Urothelium cell line (cell line): ENCODE measurements at regions not wholly inside any gene's neighbourhood (a gene's known extent, or its start where the extent isn't known, plus 50 kb on each side); places are given as distances from the start of the nearest gene placed in this dataset.
A peak's percentile ranks its signal among the peaks of the same experiment; 100 is the strongest.

ENCODE experiments used
- DNase-seq: peaks from one replicate; pipeline ENCODE4 v3.0.0; 2011; ENCODE audit warnings: low spot score, mixed read lengths
- FAIRE-seq: peaks from 2 replicates; lab custom pipeline; 2011; peaks lifted over from hg19 to GRCh38; lab: Jason Lieb, UNC

DNA sequence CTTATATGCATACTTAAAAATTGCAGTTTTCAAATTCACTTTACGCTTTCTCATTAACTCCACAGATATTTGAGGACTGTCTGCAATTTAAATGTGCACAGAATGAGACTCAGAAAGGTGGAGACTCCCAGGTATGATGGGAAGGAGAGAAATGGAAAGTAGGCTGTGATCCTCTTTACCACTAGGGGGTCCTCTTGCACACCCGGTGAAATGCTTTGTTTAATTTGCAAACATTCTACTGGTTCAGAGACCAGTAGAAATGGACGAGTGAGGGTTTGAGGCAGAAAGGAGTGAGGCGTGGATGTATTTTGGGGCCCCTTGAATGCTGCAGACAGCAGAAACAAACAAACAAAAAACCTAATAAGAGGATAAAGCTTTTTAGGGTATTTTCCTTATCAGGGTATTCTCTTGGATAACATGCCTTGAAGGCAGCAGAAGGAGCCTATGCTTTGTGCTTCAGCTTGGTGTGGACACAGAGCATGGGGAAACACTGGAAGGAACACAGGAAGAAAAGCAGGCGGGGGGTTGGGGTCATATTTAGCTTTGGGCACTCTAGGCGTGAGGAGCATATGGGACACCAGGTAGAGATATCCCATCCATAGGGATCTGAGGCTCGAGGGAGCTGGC, 410.1 kb downstream of the DMRT2 start:
- FAIRE-seq: no peak

GRCh38 chr9:1461812-1462211, 411.7 kb downstream of the DMRT2 start:
- FAIRE-seq: no peak
- no peak for DNase-seq

More for the DNA sequence above, 410.1 kb downstream of the DMRT2 start:
- no peak for DNase-seq

DNA sequence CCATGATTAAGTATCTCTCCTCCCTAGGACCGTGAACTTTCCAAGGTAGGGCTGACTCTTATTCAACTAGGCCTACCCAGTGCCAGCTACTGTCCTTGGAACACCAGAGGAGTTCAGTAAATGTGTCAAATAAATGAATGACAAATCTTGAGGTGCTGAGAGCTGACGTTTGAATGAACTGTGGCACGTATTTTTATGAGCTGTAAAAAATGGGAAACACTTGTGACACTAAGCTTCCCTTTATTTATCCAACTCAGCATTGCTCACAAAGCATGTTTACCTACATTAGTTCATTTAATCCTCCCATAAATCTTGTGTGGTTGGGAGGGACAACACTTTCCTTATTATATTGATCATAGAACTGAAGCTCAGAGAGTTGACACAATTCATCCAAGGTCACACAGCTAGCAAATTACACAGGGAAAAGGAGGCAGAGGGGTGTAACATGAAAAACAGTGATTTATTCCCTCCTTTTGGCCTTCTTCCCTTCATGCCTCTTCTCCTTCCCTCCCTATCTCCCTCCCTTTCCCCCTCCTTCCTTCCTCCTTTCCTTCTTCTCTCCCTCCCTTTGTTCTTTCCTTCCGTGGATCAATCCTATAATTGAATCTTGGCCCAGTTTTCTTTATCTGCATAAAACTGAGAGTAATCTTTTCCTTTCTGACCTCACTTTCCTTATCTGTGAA, 412.6 kb downstream of the DMRT2 start:
- no peak for FAIRE-seq
- no peak for DNase-seq

DNA sequence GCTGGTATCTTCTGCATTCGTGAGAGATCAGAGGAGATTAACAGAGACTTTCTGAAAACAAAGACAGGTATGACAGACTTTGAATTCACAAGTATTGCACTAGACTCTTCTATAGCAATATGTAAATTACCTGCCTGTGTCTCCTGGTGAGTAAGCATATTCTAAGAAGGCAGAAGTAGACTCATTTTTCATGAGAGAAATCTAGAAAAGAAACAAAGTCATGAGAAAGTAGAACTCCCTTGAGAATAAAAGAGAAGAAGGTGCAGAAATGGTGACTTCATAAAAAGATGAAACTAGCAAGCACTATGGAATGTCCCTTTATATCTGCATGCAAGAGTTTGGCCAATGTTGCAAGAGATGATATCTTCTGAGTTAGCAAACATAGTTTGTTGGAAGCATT, 419.8 kb downstream of the DMRT2 start:
- no peak for FAIRE-seq
- DNase-seq: no peak

DNA sequence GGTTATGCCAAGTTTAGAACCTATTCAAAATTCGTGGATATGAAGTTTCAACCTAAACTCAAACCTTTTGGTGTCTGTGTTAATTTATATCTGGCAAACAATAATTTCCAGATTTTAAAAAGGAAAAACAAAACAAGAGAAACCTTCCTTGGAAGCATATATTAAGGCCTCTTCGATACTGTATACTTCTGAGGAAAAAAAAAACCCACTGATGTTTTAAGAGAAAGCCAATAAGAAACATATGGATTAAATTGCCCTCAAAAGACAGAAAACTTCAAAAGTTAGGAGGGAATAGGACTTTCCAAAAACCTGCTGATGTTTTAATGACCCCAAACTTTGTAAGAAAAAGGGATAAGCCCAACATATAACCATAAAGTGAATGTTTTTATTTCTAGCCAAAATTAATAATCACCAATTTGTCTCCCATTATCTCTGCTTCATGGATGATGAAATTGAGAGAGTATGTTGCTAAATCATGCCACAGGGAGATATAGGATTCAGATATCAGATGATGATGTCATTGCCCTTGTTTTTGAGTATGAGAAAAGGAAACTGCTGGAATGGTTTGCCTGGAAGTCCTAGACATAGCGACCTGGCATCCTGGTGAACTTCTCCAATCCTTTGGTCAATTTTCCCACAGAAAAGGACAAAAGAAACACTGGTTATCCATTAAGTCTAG, 423.9 kb downstream of the DMRT2 start:
- no peak for DNase-seq
- no peak for FAIRE-seq

- DNase-seq: no peak
- no peak for FAIRE-seq
These were observed 424.5 kb downstream of the DMRT2 start for GRCh38 chr9:1474671-1475070.

DNA sequence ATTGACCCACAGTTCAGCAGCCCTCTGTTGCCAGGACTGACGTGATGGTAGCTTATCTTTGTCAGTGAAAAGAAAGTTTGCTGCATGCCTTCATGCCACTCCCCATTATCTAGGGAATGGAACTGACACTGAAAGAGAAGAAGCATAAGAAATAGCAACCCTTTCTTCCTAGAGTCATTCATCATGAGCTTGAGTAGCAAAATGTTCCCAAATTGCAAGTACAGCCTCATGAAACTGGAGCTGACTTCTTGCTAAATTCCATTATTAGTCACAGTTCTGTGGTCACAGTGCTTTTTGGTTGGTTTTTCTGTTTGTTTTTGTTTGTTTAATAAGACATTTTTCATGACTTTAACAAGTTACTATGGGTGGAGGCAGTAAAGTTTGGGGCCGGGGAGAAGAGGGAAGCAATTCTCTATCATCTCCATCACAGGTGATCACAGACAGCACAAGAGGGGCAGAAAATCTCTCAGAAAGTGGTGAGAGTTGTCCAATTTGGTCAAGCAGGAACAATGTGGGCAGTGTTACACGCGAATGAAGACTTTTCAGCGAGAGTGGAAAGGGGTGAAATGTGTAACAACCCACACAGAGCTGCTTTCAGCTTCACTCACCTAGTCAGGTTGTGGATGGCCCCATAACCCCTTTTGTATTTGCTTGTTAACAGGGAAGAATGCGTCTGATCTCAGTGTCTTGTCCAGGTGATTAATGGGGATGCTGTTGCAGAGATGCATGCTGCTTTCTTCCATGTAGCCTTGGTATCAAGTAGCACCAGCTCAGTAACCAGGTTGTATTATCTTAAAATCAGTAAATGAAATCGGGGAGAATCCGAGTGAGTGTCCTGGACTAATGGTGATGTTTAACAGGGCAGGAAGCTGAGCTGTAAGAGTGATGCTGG, 440.4 kb downstream of the DMRT2 start:
- FAIRE-seq: no peak
- peak; percentile 5 for DNase-seq

DNA sequence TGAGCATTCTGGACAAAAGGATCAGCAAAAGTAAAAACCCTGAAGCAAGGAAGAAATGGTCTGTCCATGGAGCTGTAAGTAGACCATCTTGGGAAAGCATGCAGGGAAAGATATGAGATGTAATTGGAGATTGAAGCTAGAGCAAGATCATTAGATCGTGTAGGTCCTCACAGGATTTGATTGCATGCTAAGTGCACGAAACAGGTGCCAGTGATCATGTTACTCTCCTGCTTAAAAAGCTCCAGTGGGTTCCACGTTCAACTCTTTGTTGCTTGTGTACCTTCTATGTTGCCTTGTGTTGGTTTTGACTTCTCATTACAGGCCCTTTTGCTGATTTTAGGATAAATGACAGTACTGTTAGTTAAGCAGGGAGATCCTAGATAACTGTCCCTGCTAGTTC, 442.0 kb downstream of the DMRT2 start:
- FAIRE-seq (no peak), DNase-seq (no peak)

GRCh38 chr9:1495282-1496030, 445.3 kb downstream of the DMRT2 start:
- FAIRE-seq (no peak), DNase-seq (no peak)

DNA sequence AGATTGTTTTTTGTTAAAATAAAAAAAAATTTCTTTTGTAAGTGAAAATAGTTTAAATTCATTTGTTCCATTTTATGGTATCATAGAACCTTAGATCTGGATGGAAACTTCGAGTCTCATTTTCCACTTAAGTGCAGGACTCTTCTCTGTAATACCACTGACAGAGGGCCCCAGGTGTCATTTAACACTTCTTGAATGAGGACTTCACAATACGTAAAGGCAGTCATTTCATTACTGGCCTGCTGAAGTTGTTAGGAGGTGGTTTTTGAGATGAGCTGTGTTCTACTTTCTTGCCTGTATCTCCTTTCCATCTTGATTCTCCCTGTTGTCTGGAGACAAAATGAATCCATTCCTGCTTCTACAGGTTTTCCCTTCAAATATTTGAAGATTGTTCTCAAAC, 455.3 kb downstream of the DMRT2 start:
- FAIRE-seq (no peak), DNase-seq (no peak)

DNA sequence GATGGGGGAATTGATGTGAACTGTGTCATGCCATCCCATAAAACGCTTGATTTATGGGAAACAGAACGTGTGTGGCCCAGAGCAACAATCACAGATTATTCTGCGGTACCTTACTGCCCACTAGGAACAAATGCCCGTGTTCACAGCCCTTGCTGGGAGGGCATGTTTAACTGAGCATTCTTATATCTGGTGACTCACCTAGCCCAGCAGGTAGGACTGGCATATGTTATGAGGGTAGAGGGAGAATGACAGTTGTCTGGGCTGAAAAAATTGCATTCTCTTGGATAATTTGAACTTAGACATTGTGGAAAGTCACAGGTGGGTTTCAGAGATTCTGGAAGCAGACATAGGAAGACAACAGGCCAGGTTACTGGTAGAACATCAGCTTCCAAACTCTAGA, 460.6 kb downstream of the DMRT2 start:
- DNase-seq: no peak
- no peak for FAIRE-seq

GRCh38 chr9:1513105-1513504, 462.9 kb downstream of the DMRT2 start:
- FAIRE-seq: no peak
- DNase-seq: no peak

GRCh38 chr9:1514250-1514649, 464.1 kb downstream of the DMRT2 start:
- no peak for FAIRE-seq
- DNase-seq: no peak

DNA sequence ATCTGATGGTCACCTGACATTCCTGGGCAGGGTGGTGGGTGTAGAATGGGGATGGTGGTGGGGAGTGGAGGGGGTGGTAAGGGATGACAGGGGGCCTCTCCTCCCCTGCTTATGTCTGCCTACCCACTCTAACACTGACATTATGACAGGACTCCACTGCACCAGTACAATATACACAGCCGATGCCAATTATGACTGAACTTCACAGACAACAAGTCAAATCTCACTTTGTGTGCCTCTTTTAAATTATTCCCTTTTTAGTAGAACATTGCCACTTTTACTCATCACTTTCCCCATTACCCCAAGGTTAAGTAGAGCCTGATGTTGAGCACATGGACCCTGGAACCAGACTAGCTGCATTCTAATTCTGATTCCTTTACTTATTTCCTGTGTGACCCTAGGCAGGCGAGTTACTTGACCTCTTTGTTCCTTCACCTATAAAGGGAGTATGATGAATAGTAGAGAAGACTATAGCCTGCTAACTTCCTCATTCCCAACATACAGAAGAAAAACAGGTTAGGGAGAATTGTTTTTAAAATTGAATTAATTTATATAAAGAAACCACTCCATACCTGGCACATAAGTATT, 464.7 kb downstream of the DMRT2 start:
- FAIRE-seq (no peak), DNase-seq (no peak)

GRCh38 chr9:1515557-1515956, 465.4 kb downstream of the DMRT2 start:
- FAIRE-seq: no peak
- DNase-seq: no peak

DNA sequence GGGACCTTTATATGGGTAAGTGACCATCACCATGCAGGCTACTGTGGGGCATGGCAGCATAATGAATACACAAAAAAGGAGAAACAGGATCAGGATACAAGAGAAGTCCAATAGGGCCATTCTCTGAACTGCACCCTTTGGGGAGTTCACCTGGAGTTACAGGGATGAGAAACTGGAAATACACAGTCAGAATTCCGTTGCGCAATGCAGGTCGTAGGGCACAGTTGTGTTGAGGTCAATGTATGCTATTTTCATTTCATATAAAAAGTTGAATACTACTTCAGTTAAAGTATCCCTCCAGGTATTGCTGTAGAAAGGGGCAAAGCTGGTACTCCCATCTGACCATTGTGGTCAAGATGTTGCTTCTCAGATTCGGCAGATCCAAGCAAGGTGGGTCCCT, 471.4 kb downstream of the DMRT2 start:
- no peak for DNase-seq
- no peak for FAIRE-seq

DNA sequence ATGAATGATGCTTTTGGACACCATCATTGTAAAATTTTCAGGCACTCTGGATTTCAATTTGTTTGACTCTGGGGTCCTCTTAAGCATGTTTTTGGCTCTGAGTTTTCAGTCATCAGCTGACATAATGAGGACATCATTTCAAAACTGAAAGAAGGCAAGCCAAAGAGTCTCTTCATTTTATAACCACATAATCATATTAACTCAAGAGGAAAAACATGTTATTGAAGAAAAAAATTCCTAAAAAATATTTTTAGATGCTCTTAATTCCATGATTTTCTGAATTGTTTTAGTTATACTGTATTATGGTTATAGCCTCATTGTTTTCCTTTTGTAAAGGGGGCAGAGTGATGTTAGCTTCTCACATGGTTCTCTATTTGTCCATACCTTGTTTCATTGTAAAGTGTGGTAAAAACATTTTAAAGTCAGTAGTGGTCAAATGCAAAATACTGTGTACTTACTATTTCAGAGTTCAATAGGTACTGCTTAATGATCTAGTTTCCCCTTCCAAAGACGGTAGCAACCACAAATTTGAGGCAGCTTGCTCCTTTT, 472.1 kb downstream of the DMRT2 start:
- FAIRE-seq: no peak
- DNase-seq: no peak

- FAIRE-seq (no peak), DNase-seq (no peak)
These were observed 478.3 kb downstream of the DMRT2 start for GRCh38 chr9:1528456-1528855.

DNA sequence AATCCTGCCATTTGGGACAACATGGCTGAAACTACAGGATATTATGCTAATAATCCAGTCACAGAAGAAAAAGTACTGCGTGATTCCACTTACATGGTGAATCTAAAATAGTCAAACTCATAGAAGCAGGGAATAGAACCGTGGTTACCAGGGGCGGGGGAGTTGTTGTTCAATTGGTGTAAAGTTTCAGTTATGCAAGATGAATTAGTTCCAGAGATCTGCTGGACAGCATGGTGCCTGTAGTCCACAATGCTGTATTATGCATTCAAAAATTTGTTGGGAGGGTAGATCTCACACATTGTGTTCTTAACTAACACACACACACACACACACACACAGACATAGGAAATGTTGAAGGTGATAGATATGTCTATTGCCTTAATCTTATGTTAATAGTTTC, 480.5 kb downstream of the DMRT2 start:
- FAIRE-seq (no peak), DNase-seq (no peak)

DNA sequence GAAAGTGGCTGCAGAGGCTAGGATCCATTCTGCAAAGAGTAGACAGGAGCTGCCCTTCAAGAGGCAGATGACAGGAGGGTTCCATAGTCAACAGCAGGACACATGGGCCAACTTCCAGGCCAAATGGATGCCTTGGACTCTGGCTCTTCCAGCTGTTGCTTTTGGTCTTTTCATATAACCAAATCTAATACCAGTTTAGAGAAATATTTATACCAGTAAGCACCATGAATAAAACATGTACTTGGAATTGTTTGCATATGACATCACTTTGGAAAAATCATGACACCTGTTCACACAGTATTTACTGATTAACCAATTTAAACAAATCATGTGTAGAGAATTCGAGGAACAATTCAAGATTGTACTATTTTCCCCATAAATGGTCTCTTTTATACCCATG, 481.3 kb downstream of the DMRT2 start:
- no peak for DNase-seq
- FAIRE-seq: no peak
